OCI-LY7 (cell line): ENCODE measurements at regions not wholly inside any gene's neighbourhood (a gene's known extent, or its start where the extent isn't known, plus 50 kb on each side); places are given as distances from the start of the nearest gene placed in this dataset.

Experiments used
- BruUV-seq: library from RNA; stranded (reverse); fragments of 400-500 nt; replicated peaks from 2 replicates; lab custom pipeline; 2021; lab: Mats Ljungman, UMichigan
- CTCF ChIA-PET: fragments of 300-600 bp; sonication (Branson Sonifier 250); formaldehyde crosslinking; loops from one replicate; lab custom pipeline; 2022; ENCODE audit warnings: antibody characterized with exemption; ENCODE audit not compliant: unreplicated experiment; lab: Charles Lee
- POLR2A ChIA-PET: fragments of 300-600 bp; sonication (Branson Sonifier 250); formaldehyde crosslinking; loops from one replicate; lab custom pipeline; 2022; ENCODE audit warnings: antibody characterized with exemption; lab: Charles Lee
- DNase-seq: peaks from one replicate; pipeline ENCODE4 v3.0.0-alpha.2; 2015; ENCODE audit warnings: low spot score
- H2AFZ ChIP-seq: fragments of 200-600 bp; sonication (generic), shearing (Covaris generic); 2 replicates; pipeline ENCODE4 v1.6.1; 2014; ENCODE audit warnings: mild to moderate bottlenecking, antibody characterized with exemption, low read length, moderate library complexity
- H3K27ac ChIP-seq: fragments of 200-600 bp; sonication (generic); 2 replicates; pipeline ENCODE4 v1.5.1; 2014; ENCODE audit warnings: mixed run types, low read depth, mild to moderate bottlenecking, moderate library complexity, low read length, inconsistent platforms; ENCODE audit not compliant: poor library complexity, severe bottlenecking
- H3K36me3 ChIP-seq: fragments of 200-600 bp; sonication (generic); 2 replicates; pipeline ENCODE4 v1.6.1; 2014; ENCODE audit warnings: mild to moderate bottlenecking, antibody characterized with exemption, low read length, moderate library complexity, mixed read lengths; ENCODE audit not compliant: insufficient read depth
- H3K4me1 ChIP-seq: fragments of 200-600 bp; sonication (generic); 2 replicates; pipeline ENCODE4 v1.5.1; 2014; ENCODE audit warnings: mild to moderate bottlenecking, low read length; ENCODE audit not compliant: insufficient read depth, poor library complexity, severe bottlenecking
- H3K4me2 ChIP-seq: fragments of 200-600 bp; sonication (generic); 2 replicates; pipeline ENCODE4 v1.6.1; 2014; ENCODE audit warnings: mild to moderate bottlenecking, low read length
- H3K4me3 ChIP-seq: fragments of 200-600 bp; sonication (generic); 2 replicates; pipeline ENCODE4 v1.5.1; 2014; ENCODE audit warnings: mild to moderate bottlenecking, low read depth, low read length; ENCODE audit not compliant: poor library complexity, severe bottlenecking
- H3K79me2 ChIP-seq: fragments of 200-600 bp; sonication (generic); 2 replicates; pipeline ENCODE4 v1.6.1; 2016; ENCODE audit warnings: low read depth, mild to moderate bottlenecking, low read length, moderate library complexity, mixed read lengths; ENCODE audit not compliant: insufficient read depth
- H3K9me2 ChIP-seq: fragments of 200-600 bp; sonication (generic); 2 replicates; pipeline ENCODE4 v1.6.1; 2016; ENCODE audit warnings: mild to moderate bottlenecking, low read length, mixed read lengths; ENCODE audit not compliant: insufficient read depth
- H3K9me3 ChIP-seq: fragments of 200-600 bp; sonication (generic); 2 replicates; pipeline ENCODE4 v1.6.1; 2014; ENCODE audit warnings: mild to moderate bottlenecking, mixed run types, low read length, mixed read lengths
- H4K20me1 ChIP-seq: fragments of 200-600 bp; sonication (generic); 2 replicates; pipeline ENCODE4 v1.6.1; 2014; ENCODE audit warnings: mild to moderate bottlenecking, antibody characterized with exemption, low read length, moderate library complexity, mixed read lengths; ENCODE audit not compliant: insufficient read depth
- EZH2phosphoT487 ChIP-seq: fragments of 200-600 bp; sonication (generic); IDR thresholded peaks from 2 replicates; pipeline ENCODE4 v1.6.1; 2018; ENCODE audit warnings: low read depth, borderline replicate concordance, mild to moderate bottlenecking, mixed run types, antibody characterized with exemption, low read length, moderate library complexity, mixed read lengths
- intact Hi-C: fragments of 100-400 bp; cut with micrococcal nuclease; formaldehyde crosslinking; loops from one replicate; pipeline ENCODE4 v1.10.0; 2022; ENCODE audit not compliant: unreplicated experiment
- TF ChIP-seq, protein P1 (sequence below): fragments of 200-600 bp; sonication (generic); conservative IDR thresholded peaks from 2 replicates; pipeline ENCODE4 v1.5.1; 2014; ENCODE audit warnings: mild to moderate bottlenecking, antibody characterized with exemption, low read length, moderate library complexity, mixed read lengths

DNA sequence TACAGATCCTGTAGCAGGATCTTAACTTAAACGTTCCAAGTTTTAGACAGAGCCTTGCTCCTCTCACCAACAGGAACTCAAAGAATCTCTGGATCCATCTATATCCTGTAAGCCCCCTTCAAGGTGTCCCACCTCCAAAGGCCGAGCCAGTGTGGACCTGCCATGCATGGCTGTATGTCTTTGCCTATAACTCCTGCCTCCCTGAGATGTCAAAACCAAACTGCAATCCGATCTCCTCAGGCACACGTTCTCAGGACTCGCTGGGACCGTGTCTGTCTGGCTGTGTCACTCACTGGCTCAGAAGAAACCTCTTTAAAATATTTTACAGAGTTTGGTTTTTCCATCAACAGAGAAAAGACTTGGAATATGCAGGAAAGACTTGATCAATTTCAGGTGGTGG, 51.4 kb upstream of the FAM20C start:
- Histone ChIP-seq H3K4me1 (peaks cover 14% of the 10 kb centered on the region), H3K9me2 (no peaks in the 10 kb centered on the region), H3K4me2 (no peak overlapping the region), H3K27ac (no peak overlapping the region), H3K36me3 (no peaks in the 10 kb centered on the region), H4K20me1 (no peaks in the 10 kb centered on the region), H2AFZ (no peak overlapping the region), H3K79me2 (no peaks in the 10 kb centered on the region), H3K4me3 (no peak overlapping the region), H3K9me3 (no peaks in the 10 kb centered on the region)
- ChIA-PET CTCF (no interaction called here), POLR2A (no interaction called here)
- TF ChIP-seq EZH2phosphoT487 = no peak
- TF ChIP-seq, protein P1, sequence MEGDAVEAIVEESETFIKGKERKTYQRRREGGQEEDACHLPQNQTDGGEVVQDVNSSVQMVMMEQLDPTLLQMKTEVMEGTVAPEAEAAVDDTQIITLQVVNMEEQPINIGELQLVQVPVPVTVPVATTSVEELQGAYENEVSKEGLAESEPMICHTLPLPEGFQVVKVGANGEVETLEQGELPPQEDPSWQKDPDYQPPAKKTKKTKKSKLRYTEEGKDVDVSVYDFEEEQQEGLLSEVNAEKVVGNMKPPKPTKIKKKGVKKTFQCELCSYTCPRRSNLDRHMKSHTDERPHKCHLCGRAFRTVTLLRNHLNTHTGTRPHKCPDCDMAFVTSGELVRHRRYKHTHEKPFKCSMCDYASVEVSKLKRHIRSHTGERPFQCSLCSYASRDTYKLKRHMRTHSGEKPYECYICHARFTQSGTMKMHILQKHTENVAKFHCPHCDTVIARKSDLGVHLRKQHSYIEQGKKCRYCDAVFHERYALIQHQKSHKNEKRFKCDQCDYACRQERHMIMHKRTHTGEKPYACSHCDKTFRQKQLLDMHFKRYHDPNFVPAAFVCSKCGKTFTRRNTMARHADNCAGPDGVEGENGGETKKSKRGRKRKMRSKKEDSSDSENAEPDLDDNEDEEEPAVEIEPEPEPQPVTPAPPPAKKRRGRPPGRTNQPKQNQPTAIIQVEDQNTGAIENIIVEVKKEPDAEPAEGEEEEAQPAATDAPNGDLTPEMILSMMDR = no peak
- intact Hi-C loops = no loop called here
- no TSS peak for BruUV-seq
- no peak for DNase-seq

DNA sequence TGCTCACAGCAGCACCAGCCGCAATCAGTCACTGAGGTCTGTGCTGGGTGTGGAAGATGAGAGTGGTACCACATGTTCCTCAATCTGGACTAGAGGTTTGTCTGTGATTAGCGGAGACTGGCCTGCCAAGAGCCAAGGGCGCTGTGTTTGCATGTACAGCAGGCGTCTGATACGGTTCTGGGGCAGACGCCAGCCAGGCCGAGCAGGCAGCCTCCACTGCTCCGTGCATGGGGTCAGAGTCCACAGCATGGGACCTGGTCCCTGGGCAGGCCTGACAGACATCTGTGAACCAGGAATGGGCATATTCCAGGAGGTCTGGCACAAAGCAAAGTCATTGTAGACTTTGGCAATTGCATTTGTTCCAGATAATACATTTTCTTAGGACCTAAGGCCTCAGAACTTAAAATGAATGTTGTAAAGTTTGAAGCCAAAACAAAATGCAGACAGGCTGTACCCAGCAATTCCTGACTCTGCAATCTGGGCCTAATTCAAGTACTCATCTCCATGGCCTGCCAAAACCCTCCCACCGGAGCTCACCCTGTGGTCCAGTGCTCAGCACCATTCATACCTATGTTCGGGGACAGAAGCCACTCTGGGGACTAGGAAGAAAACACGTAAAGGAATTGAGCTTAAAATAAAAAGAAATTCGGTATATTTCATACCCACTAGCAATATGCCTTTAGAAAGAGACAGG, 50.0 kb upstream of the FAM20C start:
- Histone ChIP-seq H3K9me2 (no peaks in the 10 kb centered on the region), H3K4me1 (peaks cover 22% of the 10 kb centered on the region), H3K36me3 (peaks cover 4% of the 10 kb centered on the region; the same call in 1 of the 2 replicates), H3K4me3 (no peak overlapping the region), H3K9me3 (no peaks in the 10 kb centered on the region), H2AFZ (no peak overlapping the region), H3K79me2 (no peaks in the 10 kb centered on the region), H3K27ac (no peak overlapping the region), H4K20me1 (no peaks in the 10 kb centered on the region), H3K4me2 (no peak overlapping the region)
- ChIA-PET CTCF (no interaction called here), POLR2A (no interaction called here)
- intact Hi-C loops = no loop called here
- no peak for TF ChIP-seq EZH2phosphoT487
- TF ChIP-seq, protein P1 = no peak
- no peak for DNase-seq
- BruUV-seq = no TSS peak
